DND-41 (cell line): ENCODE measurements at regions not wholly inside any gene's neighbourhood (a gene's known extent, or its start where the extent isn't known, plus 50 kb on each side); places are given as distances from the start of the nearest gene placed in this dataset.

ENCODE experiments used
- ATAC-seq: fragments of 200-7000 bp; cut with Tn5 transposase; 3 replicates; pipeline ENCODE4 v1.9.1; 2021; ENCODE audit warnings: low read depth; ENCODE audit not compliant: insufficient read depth
- DNase-seq: peaks from one replicate; pipeline ENCODE4 v3.0.0-alpha.2; 2020
- H2AFZ ChIP-seq: 2 replicates; pipeline ENCODE4 v1.6.0; 2012; ENCODE audit warnings: low read depth, low read length
- H3K27ac ChIP-seq: 2 replicates; pipeline ENCODE4 v1.5.1; 2012; ENCODE audit warnings: low read length, inconsistent platforms
- H3K27me3 ChIP-seq: fragments of 200-600 bp; sonication (generic); 2 replicates; pipeline ENCODE4 v1.6.0; 2012; ENCODE audit warnings: low read length, mild to moderate bottlenecking, inconsistent platforms; ENCODE audit not compliant: insufficient read depth, poor library complexity
- H3K36me3 ChIP-seq: 2 replicates; pipeline ENCODE4 v1.5.1; 2012; ENCODE audit warnings: low read length, inconsistent platforms; ENCODE audit not compliant: insufficient read depth
- H3K4me1 ChIP-seq: 2 replicates; pipeline ENCODE4 v1.5.1; 2012; ENCODE audit warnings: mild to moderate bottlenecking, low read length; ENCODE audit not compliant: insufficient read depth
- H3K4me2 ChIP-seq: 2 replicates; pipeline ENCODE4 v1.6.0; 2012; ENCODE audit warnings: mild to moderate bottlenecking, moderate library complexity, low read length, inconsistent platforms; ENCODE audit not compliant: insufficient read depth
- H3K4me3 ChIP-seq, 2 experiments: fragments of 200-600 bp in 1 of 2; shearing (Covaris generic) in 1 of 2; 2 replicates each; pipeline ENCODE4 v1.5.1; 2012 to 2016; ENCODE audit warnings: inconsistent platforms in 2 of 2, low read length in 2 of 2, mild to moderate bottlenecking in 2 of 2, low read depth in 1 of 2, moderate library complexity in 1 of 2
- H3K79me2 ChIP-seq: 2 replicates; pipeline ENCODE4 v1.6.0; 2012; ENCODE audit warnings: low read length, inconsistent platforms; ENCODE audit not compliant: insufficient read depth
- H3K9ac ChIP-seq: 2 replicates; pipeline ENCODE4 v1.6.0; 2012; ENCODE audit warnings: low read depth, mild to moderate bottlenecking, inconsistent platforms, low read length, moderate library complexity
- H3K9me3 ChIP-seq: 2 replicates; pipeline ENCODE4 v1.5.1; 2012; ENCODE audit warnings: low read length, moderate library complexity, mild to moderate bottlenecking, inconsistent platforms; ENCODE audit not compliant: insufficient read depth, severe bottlenecking
- H4K20me1 ChIP-seq: 2 replicates; pipeline ENCODE4 v1.6.0; 2012; ENCODE audit warnings: low read length; ENCODE audit not compliant: insufficient read depth
- EZH2 ChIP-seq: IDR thresholded peaks from 3 replicates; pipeline ENCODE4 v1.6.1; 2012; ENCODE audit warnings: borderline replicate concordance, low read depth, mild to moderate bottlenecking, moderate library complexity, low read length, inconsistent platforms; ENCODE audit not compliant: severe bottlenecking
- TF ChIP-seq, protein P1 (sequence below): IDR thresholded peaks from 2 replicates; pipeline ENCODE4 v1.5.1; 2012; ENCODE audit warnings: borderline replicate concordance, low read length, moderate library complexity, mild to moderate bottlenecking; ENCODE audit not compliant: poor library complexity, severe bottlenecking; ENCODE audit errors: extremely low read depth

GRCh38 chr4:137129845-137130244 is 402.4 kb downstream of the PCDH18 start:
- no peaks in the 10 kb centered on the region for H3K27me3 ChIP-seq
- no peak overlapping the region for H3K27ac ChIP-seq
- H2AFZ ChIP-seq = no peak overlapping the region
- no peaks in the 10 kb centered on the region for H3K9me3 ChIP-seq
- H3K4me2 ChIP-seq = no peak overlapping the region
- no peaks in the 10 kb centered on the region for H3K79me2 ChIP-seq
- H3K36me3 ChIP-seq = no peaks in the 10 kb centered on the region
- H3K9ac ChIP-seq = no peak overlapping the region
- H3K4me1 ChIP-seq = no peaks in the 10 kb centered on the region
- TF ChIP-seq, protein P1, sequence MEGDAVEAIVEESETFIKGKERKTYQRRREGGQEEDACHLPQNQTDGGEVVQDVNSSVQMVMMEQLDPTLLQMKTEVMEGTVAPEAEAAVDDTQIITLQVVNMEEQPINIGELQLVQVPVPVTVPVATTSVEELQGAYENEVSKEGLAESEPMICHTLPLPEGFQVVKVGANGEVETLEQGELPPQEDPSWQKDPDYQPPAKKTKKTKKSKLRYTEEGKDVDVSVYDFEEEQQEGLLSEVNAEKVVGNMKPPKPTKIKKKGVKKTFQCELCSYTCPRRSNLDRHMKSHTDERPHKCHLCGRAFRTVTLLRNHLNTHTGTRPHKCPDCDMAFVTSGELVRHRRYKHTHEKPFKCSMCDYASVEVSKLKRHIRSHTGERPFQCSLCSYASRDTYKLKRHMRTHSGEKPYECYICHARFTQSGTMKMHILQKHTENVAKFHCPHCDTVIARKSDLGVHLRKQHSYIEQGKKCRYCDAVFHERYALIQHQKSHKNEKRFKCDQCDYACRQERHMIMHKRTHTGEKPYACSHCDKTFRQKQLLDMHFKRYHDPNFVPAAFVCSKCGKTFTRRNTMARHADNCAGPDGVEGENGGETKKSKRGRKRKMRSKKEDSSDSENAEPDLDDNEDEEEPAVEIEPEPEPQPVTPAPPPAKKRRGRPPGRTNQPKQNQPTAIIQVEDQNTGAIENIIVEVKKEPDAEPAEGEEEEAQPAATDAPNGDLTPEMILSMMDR = no peak
- TF ChIP-seq EZH2 = no peak
- H4K20me1 ChIP-seq = no peaks in the 10 kb centered on the region
- DNase-seq = no peak
- ATAC-seq = no peak
- no peak overlapping the region for H3K4me3 ChIP-seq

GRCh38 chr4:137129441-137129840 is 402.9 kb downstream of the PCDH18 start:
- H3K9me3 ChIP-seq = no peaks in the 10 kb centered on the region
- no peak overlapping the region for H3K27ac ChIP-seq
- ATAC-seq = no peak
- no peak for DNase-seq
- no peak overlapping the region for H3K9ac ChIP-seq
- no peak overlapping the region for H2AFZ ChIP-seq
- H3K36me3 ChIP-seq = no peaks in the 10 kb centered on the region
- no peak overlapping the region for H3K4me2 ChIP-seq
- no peaks in the 10 kb centered on the region for H3K27me3 ChIP-seq
- H3K4me3 ChIP-seq = no peak overlapping the region
- TF ChIP-seq, protein P1 = no peak
- no peak for TF ChIP-seq EZH2
- no peaks in the 10 kb centered on the region for H3K4me1 ChIP-seq
- no peaks in the 10 kb centered on the region for H3K79me2 ChIP-seq
- no peaks in the 10 kb centered on the region for H4K20me1 ChIP-seq

DNA sequence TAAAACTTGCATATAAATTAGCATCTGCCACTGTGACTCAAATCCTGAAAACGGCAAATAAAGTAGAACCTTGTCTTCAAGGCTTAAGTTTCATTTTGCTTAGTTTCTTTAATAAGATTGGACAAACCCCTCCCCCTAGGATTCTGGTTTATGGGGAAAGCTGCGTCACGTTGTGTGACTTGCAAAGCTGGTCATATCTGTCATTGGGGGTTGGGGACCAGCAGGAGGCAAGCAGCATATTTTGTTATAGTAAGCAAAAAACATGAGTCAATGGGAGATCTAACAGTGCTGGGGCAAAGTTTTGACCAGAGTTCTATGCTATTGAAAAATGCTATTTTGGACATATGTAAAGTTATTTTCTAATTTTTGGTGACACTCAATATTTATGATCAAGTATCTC is 407.3 kb downstream of the PCDH18 start:
- Histone ChIP-seq H4K20me1 (no peaks in the 10 kb centered on the region), H3K4me3 (no peak overlapping the region), H3K9ac (no peak overlapping the region), H3K79me2 (no peaks in the 10 kb centered on the region), H3K4me1 (no peaks in the 10 kb centered on the region), H2AFZ (no peak overlapping the region), H3K4me2 (no peak overlapping the region), H3K27ac (no peak overlapping the region), H3K9me3 (no peaks in the 10 kb centered on the region), H3K27me3 (no peaks in the 10 kb centered on the region), H3K36me3 (no peaks in the 10 kb centered on the region)
- ATAC-seq = no peak
- DNase-seq = no peak
- no peak for TF ChIP-seq EZH2
- TF ChIP-seq, protein P1 = no peak
